Right lobe of liver (tissue), 6 donors: ENCODE measurements at regions not wholly inside any gene's neighbourhood (a gene's known extent, or its start where the extent isn't known, plus 50 kb on each side); places are given as distances from the start of the nearest gene placed in this dataset.

ENCODE experiments used
- ATAC-seq, 4 donors: fragments of 200-7000 bp; cut with Tn5 transposase; one replicate each; pipeline ENCODE4 v1.9.1; 2020; ENCODE audit warnings: mild to moderate bottlenecking in 4 of 4, moderate library complexity in 4 of 4
- DNase-seq, 3 donors: peaks; one replicate each; pipeline ENCODE4 v3.0.0-alpha.2; 2020
- H3K27ac ChIP-seq, 3 donors: fragments of 200-600 bp; one replicate each; pipeline ENCODE4 v1.8.0; 2022
- H3K27me3 ChIP-seq, 2 donors: fragments of 200-600 bp; one replicate each; pipeline ENCODE4 v1.8.0; 2022
- H3K36me3 ChIP-seq, 4 donors: fragments of 200-600 bp; sonication (generic) in 1 of 4; one replicate each; pipeline versions ENCODE4 v1.5.1 to v1.8.0; 2017 to 2022; ENCODE audit warnings: control low read depth in 1 of 4
- H3K4me1 ChIP-seq, 4 donors: fragments of 200-600 bp; sonication (generic) in 1 of 4; one replicate each; pipeline versions ENCODE4 v1.5.1 to v1.8.0; 2017 to 2022; ENCODE audit warnings: control low read depth in 1 of 4
- H3K4me3 ChIP-seq, 3 donors: fragments of 200-600 bp; one replicate each; pipeline ENCODE4 v1.8.0; 2022
- H3K9me3 ChIP-seq, 4 donors: fragments of 200-600 bp; sonication (generic) in 1 of 4; one replicate each; pipeline versions ENCODE4 v1.5.1 to v1.8.0; 2017 to 2022; ENCODE audit warnings: control low read depth in 1 of 4
- POLR2A ChIP-seq: fragments of 450-650 bp; IDR thresholded peaks from one replicate; pipeline ENCODE4 v1.6.1; 2017; ENCODE audit warnings: antibody characterized with exemption, mild to moderate bottlenecking
- WGBS: methylation state at CpG from one replicate; pipeline ENCODE4 v1.1.6; 2018; ENCODE audit warnings: low coverage, low lambda C conversion rate; ENCODE audit not compliant: insufficient coverage; ENCODE audit errors: missing lambda C conversion rate; 5-methylcytosine and 5-hydroxymethylcytosine counted together
- intact Hi-C, 2 donors: fragments of 100-400 bp; cut with DNase I; formaldehyde crosslinking; loops; one replicate each; pipeline versions ENCODE4 v1.11.2 to v1.14.1; 2022
- TF ChIP-seq, protein P1 (sequence below), 4 donors: fragments of 200-600 bp in 3 of 4; fragments of 450-650 bp in 1 of 4; IDR thresholded peaks; one replicate each; pipeline versions ENCODE4 v1.5.1 to v1.8.0; 2016 to 2022; ENCODE audit warnings: antibody characterized with exemption in 4 of 4, mild to moderate bottlenecking in 2 of 4
- donor health status: DM: no; HTN: yes; CAD: no.
- donor health status: DM: no; HTN: no; CAD: no.
- donor health status: DM: no; HTN: no; CAD: no.
- donor health status: DM: no; HTN: yes; CAD: no.
- donor health status: DM: no; HTN: yes; CAD: no.

DNA sequence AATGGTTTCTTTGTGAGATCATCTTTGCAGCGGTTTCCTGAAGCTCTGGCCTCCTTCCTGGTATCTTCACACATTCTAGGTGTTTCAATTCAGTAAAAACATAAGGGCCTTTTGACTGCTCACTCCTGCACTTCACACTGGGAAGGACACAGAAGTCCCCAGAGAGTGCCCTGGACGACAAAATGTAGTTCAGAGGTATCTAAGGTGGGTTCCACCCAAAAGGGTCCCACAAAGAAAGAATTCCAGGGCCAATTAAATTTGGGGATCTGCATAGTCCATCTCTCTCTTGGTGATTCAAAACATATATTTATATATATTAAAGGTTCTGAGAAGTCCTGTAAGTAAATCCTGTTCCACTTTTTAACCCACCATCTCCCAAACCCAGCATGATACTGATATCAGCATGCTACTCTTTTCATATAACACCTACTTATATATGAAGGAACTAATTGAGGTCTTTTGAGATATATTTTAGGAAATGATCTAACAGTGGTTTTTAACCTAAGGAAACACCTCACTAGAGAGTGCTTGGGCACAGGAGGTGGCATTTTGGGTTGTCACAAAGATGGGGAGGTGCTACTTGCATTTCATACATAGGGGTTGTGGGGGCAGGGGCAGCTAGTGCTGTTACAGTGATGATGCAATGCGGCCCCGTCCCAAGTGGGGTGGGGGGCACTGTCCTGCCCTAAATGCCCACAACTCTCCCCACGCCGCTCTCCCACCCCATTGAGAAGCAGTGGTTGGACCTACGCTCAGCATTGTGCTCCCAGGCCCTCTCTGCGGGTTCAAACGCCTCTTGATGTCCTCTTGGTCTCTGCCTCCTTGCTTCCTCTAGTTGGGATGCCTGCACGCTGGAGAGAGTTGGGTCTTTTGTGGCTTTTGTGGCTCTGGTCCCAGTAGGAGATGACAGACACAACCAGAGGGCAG lies 109.4 kb downstream of the ARF6 start:
- Histone ChIP-seq H3K36me3 (no peaks in the 10 kb centered on the region), H3K9me3 (no peaks in the 10 kb centered on the region), H3K4me3 (peak overlapping the region; percentile 53 to 60 (median 59)), H3K27me3 (no peaks in the 10 kb centered on the region), H3K27ac (peak overlapping the region; percentile 90 to 95 (median 90)), H3K4me1 (peaks cover 0 to 41% (median 18%) of the 10 kb centered on the region in 4 donors)
- intact Hi-C loops = no loop called here
- peak in 1 of 3 donors; percentile 33 for DNase-seq
- 26% methylated on average over 4 of the region's 10 CpGs for WGBS
- no peak for TF ChIP-seq POLR2A
- TF ChIP-seq, protein P1, sequence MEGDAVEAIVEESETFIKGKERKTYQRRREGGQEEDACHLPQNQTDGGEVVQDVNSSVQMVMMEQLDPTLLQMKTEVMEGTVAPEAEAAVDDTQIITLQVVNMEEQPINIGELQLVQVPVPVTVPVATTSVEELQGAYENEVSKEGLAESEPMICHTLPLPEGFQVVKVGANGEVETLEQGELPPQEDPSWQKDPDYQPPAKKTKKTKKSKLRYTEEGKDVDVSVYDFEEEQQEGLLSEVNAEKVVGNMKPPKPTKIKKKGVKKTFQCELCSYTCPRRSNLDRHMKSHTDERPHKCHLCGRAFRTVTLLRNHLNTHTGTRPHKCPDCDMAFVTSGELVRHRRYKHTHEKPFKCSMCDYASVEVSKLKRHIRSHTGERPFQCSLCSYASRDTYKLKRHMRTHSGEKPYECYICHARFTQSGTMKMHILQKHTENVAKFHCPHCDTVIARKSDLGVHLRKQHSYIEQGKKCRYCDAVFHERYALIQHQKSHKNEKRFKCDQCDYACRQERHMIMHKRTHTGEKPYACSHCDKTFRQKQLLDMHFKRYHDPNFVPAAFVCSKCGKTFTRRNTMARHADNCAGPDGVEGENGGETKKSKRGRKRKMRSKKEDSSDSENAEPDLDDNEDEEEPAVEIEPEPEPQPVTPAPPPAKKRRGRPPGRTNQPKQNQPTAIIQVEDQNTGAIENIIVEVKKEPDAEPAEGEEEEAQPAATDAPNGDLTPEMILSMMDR (IDR thresholded peaks at IDR 0.05) = no peak
- ATAC-seq = no peak

DNA sequence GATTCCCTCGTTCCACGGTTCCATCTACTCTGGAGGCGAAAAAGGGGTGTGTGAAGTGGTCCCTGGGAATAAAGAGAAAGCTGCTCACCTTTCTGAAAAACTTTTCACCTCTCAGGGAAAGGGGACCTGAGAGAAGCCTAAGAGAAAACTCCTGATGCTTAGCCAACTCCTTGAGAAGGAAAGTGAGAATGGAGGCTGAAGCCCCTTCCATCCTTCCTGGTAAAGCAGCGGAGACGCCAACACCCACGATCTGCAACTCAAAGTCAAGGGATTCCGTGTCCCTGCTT lies 110.0 kb downstream of the ARF6 start:
- Histone ChIP-seq H3K27me3 (no peaks in the 10 kb centered on the region), H3K4me1 (peaks cover 0 to 41% (median 18%) of the 10 kb centered on the region in 4 donors), H3K27ac (peak overlapping the region; percentile 90 to 95 (median 90)), H3K4me3 (peak overlapping the region; percentile 53 to 60 (median 59)), H3K9me3 (no peaks in the 10 kb centered on the region), H3K36me3 (no peaks in the 10 kb centered on the region)
- 20% methylated on average over 4 of the region's 7 CpGs for WGBS
- ATAC-seq (no peak), DNase-seq (no peak)
- intact Hi-C loops = no loop called here
- TF ChIP-seq, protein P1 (IDR thresholded peaks at IDR 0.05) = no peak
- TF ChIP-seq POLR2A = no peak

DNA sequence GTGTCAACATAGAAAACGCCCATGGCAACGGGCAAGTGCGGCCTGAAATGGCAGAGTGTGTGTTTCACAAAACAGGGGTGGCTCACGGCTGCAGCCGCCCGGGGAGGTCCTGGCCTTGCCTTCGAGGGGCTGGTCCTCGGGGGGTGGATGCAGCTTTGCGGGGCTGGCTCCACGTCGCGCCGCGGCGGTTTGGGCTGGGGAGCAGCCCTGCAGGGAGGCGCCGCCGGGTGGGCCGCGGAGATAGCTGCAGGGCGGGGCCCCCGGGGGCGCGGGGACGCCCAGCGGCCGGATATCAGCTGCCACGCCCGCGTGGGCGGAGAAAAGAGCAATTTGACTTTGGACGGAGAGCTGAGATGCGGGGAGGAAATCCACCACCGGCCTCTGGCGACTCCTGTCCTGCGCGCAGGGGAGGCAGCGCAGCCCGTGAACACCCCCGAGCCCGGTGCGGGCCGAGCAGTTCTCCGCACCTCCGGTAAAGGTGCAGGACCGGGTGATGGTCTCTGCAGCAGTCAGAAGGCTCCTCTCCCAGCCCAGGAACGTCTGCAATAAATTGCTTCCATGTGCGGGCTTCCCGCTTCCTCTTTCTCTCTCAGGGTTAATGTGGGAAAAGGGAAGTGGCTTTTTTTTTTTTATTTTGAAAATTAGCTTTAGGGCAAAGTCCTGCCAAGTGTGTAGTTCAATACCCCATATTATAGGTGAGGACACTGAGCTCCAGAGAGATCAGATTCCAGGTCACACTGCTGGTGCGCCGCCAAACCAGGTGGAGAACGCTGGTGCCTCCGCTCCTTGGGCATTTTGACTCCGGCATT lies 110.5 kb downstream of the ARF6 start:
- Histone ChIP-seq H3K27ac (peak overlapping the region; percentile 90 to 95 (median 90)), H3K4me1 (peaks cover 0 to 41% (median 18%) of the 10 kb centered on the region in 4 donors), H3K4me3 (peak overlapping the region; percentile 53 to 60 (median 59)), H3K27me3 (no peaks in the 10 kb centered on the region), H3K9me3 (no peaks in the 10 kb centered on the region), H3K36me3 (no peaks in the 10 kb centered on the region)
- TF ChIP-seq, protein P1 (IDR thresholded peaks at IDR 0.05) = peak; percentile 27 to 36 (median 30)
- peak; percentile 96 for TF ChIP-seq POLR2A
- DNase-seq (peak; percentile 93 to 94 (median 93)), ATAC-seq (peak; percentile 64 to 81 (median 77))
- intact Hi-C loops = no loop called here
- WGBS = 1% methylated on average over 17 of the region's 54 CpGs

DNA sequence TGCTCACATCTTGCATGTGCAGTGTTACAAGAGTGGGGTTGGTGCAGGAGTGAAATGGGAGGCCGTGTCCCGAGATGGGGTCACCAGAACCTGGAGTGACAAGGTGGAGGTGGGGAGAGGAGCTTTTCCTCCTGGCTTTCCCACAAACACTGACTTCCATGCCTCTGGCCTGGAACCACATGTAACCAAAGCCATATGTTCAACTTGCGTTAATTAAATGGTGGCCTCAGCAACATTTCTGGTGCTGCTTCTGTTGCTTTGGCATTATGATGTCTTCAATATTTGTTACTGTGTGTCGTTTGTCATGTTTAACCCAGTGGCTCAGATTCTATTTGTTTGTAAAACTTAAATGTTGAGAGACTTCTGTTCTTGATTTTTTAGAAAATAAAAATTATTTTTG lies 110.2 kb downstream of the VCPKMT start:
- no peak overlapping the region for H3K4me3 ChIP-seq
- no peak for ATAC-seq
- no peaks in the 10 kb centered on the region for H3K27me3 ChIP-seq
- no peak for TF ChIP-seq POLR2A
- TF ChIP-seq, protein P1 (IDR thresholded peaks at IDR 0.05) = no peak
- no peak for DNase-seq
- no peaks in the 10 kb centered on the region for H3K9me3 ChIP-seq
- peaks cover 0 to 26% (median 9%) of the 10 kb centered on the region in 4 donors for H3K4me1 ChIP-seq
- WGBS = 76% methylated on average over 2 of the region's 4 CpGs
- no peak overlapping the region for H3K27ac ChIP-seq
- H3K36me3 ChIP-seq = no peaks in the 10 kb centered on the region
- intact Hi-C loops = no loop called here
